ENCODE measurements at regions not wholly inside any gene's neighbourhood (a gene's known extent, or its start where the extent isn't known, plus 50 kb on each side); places are given as distances from the start of the nearest gene placed in this dataset.

DNA sequence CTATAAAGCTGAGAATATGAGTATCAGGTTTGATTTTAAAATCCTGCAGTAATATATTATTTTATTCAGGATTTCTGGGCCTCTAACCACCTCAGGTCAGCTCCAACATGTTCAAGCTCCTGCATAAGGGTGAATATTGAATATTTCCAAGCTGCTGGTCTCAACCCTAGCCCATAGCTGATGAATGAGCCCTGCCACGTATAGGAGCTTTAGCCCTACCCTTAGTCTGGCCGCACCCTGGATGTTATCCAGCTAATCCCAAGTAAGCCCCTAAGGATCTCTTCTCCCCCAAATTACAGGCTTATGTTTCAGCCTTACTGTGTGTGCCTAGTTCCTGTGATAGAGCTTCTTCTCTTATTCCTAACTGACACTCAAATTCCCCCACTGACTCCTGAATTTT, 240.6 kb downstream of the KCTD12 start:
- TF ChIP-seq GATA2 (IDR thresholded peaks at IDR 0.05; ENCODE audit: low read depth, low read length) (no peak), GATA3 (IDR thresholded peaks at IDR 0.05; ENCODE audit: low read depth, low read length) (no peak)
